HCT116 (cell line): ENCODE measurements at regions not wholly inside any gene's neighbourhood (a gene's known extent, or its start where the extent isn't known, plus 50 kb on each side); places are given as distances from the start of the nearest gene placed in this dataset.

ENCODE experiments used
- ATAC-seq: fragments of 200-7000 bp; cut with Tn5 transposase; 2 replicates; pipeline ENCODE4 v1.9.1; 2020; ENCODE audit warnings: mild to moderate bottlenecking, moderate library complexity
- BruUV-seq: library from RNA; stranded (reverse); fragments of 400-500 nt; replicated peaks from 2 replicates; lab custom pipeline; 2021; lab: Mats Ljungman, UMichigan
- CTCF ChIA-PET: fragments of 300-600 bp; sonication (Branson Sonifier 250); formaldehyde crosslinking; loops from one replicate; lab custom pipeline; 2021; ENCODE audit warnings: antibody characterized with exemption; lab: Charles Lee
- POLR2A ChIA-PET: fragments of 300-600, 350-600 bp; sonication (Branson Sonifier 250); formaldehyde crosslinking; loops from one replicate; lab custom pipeline; 2021; ENCODE audit warnings: antibody characterized with exemption; lab: Charles Lee
- RAD21 ChIA-PET, 2 experiments: fragments of 300-600 bp; sonication (Branson Sonifier 250); formaldehyde crosslinking; loops; one replicate each; lab custom pipeline; 2023; ENCODE audit warnings: low total read pairs in 2 of 2; ENCODE audit not compliant: uncharacterized antibody in 2 of 2, unreplicated experiment in 2 of 2, low non-redundant PET in 1 of 2; lab: Charles Lee
- DNase-seq: peaks from one replicate; pipeline ENCODE4 v3.0.0-alpha.2; 2010; ENCODE audit warnings: low read depth, low spot score
- H2AFZ ChIP-seq: fragments of 200-600 bp; shearing (Covaris generic), sonication (generic); 2 replicates; pipeline ENCODE4 v1.6.1; 2017; ENCODE audit warnings: low read depth, mixed run types, mixed read lengths, antibody characterized with exemption, low read length; ENCODE audit not compliant: poor library complexity, severe bottlenecking
- H3K27ac ChIP-seq: 2 replicates; pipeline ENCODE4 v1.5.1; 2012; ENCODE audit warnings: low read depth, low read length
- H3K27me3 ChIP-seq: fragments of 200-600 bp; sonication (generic); 2 replicates; pipeline ENCODE4 v1.6.1; 2016; ENCODE audit warnings: mixed run types, low read length, mixed read lengths; ENCODE audit not compliant: insufficient read depth
- H3K36me3 ChIP-seq, 2 experiments: fragments of 200-500 bp in 1 of 2; fragments of 200-600 bp in 1 of 2; sonication (Bioruptor generic) in 1 of 2; sonication (generic) in 1 of 2; 2 replicates each; pipeline versions ENCODE4 v1.5.1 to v1.6.1; 2014 to 2016; ENCODE audit warnings: low read length in 2 of 2, inconsistent platforms in 1 of 2, mixed read lengths in 1 of 2, mixed run types in 1 of 2; ENCODE audit not compliant: insufficient read depth in 2 of 2, control insufficient read depth in 1 of 2
- H3K4me1 ChIP-seq, 2 experiments: fragments of 200-600 bp in 1 of 2; sonication (generic) in 1 of 2; 2 replicates each; pipeline versions ENCODE4 v1.5.1 to v1.6.1; 2012 to 2017; ENCODE audit warnings: low read length in 2 of 2, inconsistent platforms in 1 of 2, mild to moderate bottlenecking in 1 of 2, mixed read lengths in 1 of 2, mixed run types in 1 of 2, moderate library complexity in 1 of 2; ENCODE audit not compliant: insufficient read depth in 2 of 2, control insufficient read depth in 1 of 2
- H3K4me2 ChIP-seq: fragments of 200-600 bp; sonication (generic); 2 replicates; pipeline ENCODE4 v1.6.1; 2017; ENCODE audit warnings: mixed run types, low read length, mixed read lengths
- H3K4me3 ChIP-seq, 2 experiments: fragments of 200-600 bp in 1 of 2; sonication (generic) in 1 of 2; replicated peaks in 1 of 2; 2 replicates each; pipeline ENCODE4 v1.5.1; 2011 to 2016; ENCODE audit warnings: low read length in 2 of 2, control low read depth in 1 of 2, low read depth in 1 of 2, mild to moderate bottlenecking in 1 of 2, mixed read lengths in 1 of 2, mixed run types in 1 of 2
- H3K79me2 ChIP-seq: fragments of 200-600 bp; sonication (generic); 2 replicates; pipeline ENCODE4 v1.6.1; 2017; ENCODE audit warnings: mild to moderate bottlenecking, mixed run types, low read length, moderate library complexity, mixed read lengths; ENCODE audit not compliant: insufficient read depth
- H3K9ac ChIP-seq: fragments of 200-600 bp; sonication (generic); 2 replicates; pipeline ENCODE4 v1.6.1; 2016; ENCODE audit warnings: low read length, mixed read lengths
- H3K9me2 ChIP-seq: fragments of 200-600 bp; sonication (generic), shearing (Covaris generic); 2 replicates; pipeline ENCODE4 v1.6.1; 2017; ENCODE audit warnings: mixed run types, mild to moderate bottlenecking, moderate library complexity; ENCODE audit not compliant: insufficient read depth
- H3K9me3 ChIP-seq, 2 experiments: fragments of 200-500 bp in 1 of 2; fragments of 200-600 bp in 1 of 2; sonication (Bioruptor generic) in 1 of 2; sonication (generic) in 1 of 2; 2 replicates each; pipeline ENCODE4 v1.6.1; 2014 to 2017; ENCODE audit warnings: low read length in 2 of 2, mixed read lengths in 2 of 2, inconsistent platforms in 1 of 2, low read depth in 1 of 2, mild to moderate bottlenecking in 1 of 2, mixed run types in 1 of 2, moderate library complexity in 1 of 2; ENCODE audit not compliant: control insufficient read depth in 1 of 2, insufficient read depth in 1 of 2
- H4K20me1 ChIP-seq: fragments of 200-600 bp; sonication (generic), shearing (Covaris generic); 2 replicates; pipeline ENCODE4 v1.6.1; 2017; ENCODE audit warnings: mixed run types, mild to moderate bottlenecking, moderate library complexity; ENCODE audit not compliant: insufficient read depth
- CBX3 ChIP-seq: IDR thresholded peaks from 2 replicates; pipeline ENCODE4 v1.6.1; 2012; ENCODE audit warnings: low read depth
- CEBPB ChIP-seq: IDR thresholded peaks from 2 replicates; pipeline ENCODE4 v1.6.1; 2012; ENCODE audit warnings: low read depth
- EGR1 ChIP-seq: IDR thresholded peaks from 2 replicates; pipeline ENCODE4 v1.6.1; 2012; ENCODE audit warnings: low read depth
- EZH2 ChIP-seq: fragments of 200-600 bp; sonication (generic); IDR thresholded peaks from 2 replicates; pipeline ENCODE4 v1.6.1; 2017; ENCODE audit warnings: antibody characterized with exemption, mixed run types
- FOSL1 ChIP-seq: IDR thresholded peaks from 2 replicates; pipeline ENCODE4 v1.6.1; 2012; ENCODE audit warnings: low read depth
- JUND ChIP-seq: IDR thresholded peaks from 2 replicates; pipeline ENCODE4 v1.6.1; 2012
- MAX ChIP-seq: IDR thresholded peaks from 2 replicates; pipeline ENCODE4 v1.6.1; 2012
- POLR2A ChIP-seq: IDR thresholded peaks from 2 replicates; pipeline ENCODE4 v1.7.0; 2011; ENCODE audit warnings: borderline replicate concordance; ENCODE audit not compliant: insufficient read depth, insufficient read length; ENCODE audit errors: extremely low read depth
- POLR2AphosphoS5 ChIP-seq: IDR thresholded peaks from 2 replicates; pipeline ENCODE4 v1.6.1; 2011; ENCODE audit warnings: mild to moderate bottlenecking, low read depth, low read length, moderate library complexity
- RAD21 ChIP-seq: IDR thresholded peaks from 2 replicates; pipeline ENCODE4 v1.6.1; 2012; ENCODE audit warnings: low read depth, mild to moderate bottlenecking
- SIN3A ChIP-seq: IDR thresholded peaks from 2 replicates; pipeline ENCODE4 v1.6.1; 2012; ENCODE audit warnings: low read depth
- SP1 ChIP-seq: IDR thresholded peaks from 2 replicates; pipeline ENCODE4 v1.6.1; 2012; ENCODE audit warnings: low read depth
- SRF ChIP-seq: IDR thresholded peaks from 2 replicates; pipeline ENCODE4 v1.6.1; 2012; ENCODE audit warnings: low read depth
- TCF7L2 ChIP-seq: IDR thresholded peaks from 2 replicates; pipeline ENCODE4 v1.7.0; 2011; ENCODE audit warnings: borderline replicate concordance, inconsistent platforms; ENCODE audit not compliant: insufficient read depth, insufficient read length; ENCODE audit errors: extremely low read depth
- YY1 ChIP-seq: IDR thresholded peaks from 2 replicates; pipeline ENCODE4 v1.6.1; 2011; ENCODE audit warnings: low read length, low read depth, moderate library complexity, mild to moderate bottlenecking; ENCODE audit not compliant: insufficient replicate concordance; ENCODE audit errors: extremely low read depth
- ZFX ChIP-seq: fragments of 450-650 bp; IDR thresholded peaks from 2 replicates; pipeline ENCODE4 v1.6.1; 2017
- intact Hi-C: fragments of 100-400 bp; cut with micrococcal nuclease; formaldehyde crosslinking; loops from 2 replicates; pipeline ENCODE4 v1.10.0; 2022
- TF ChIP-seq, protein P1 (sequence below), 3 experiments: fragments of 200-600 bp in 1 of 3; sonication (generic) in 1 of 3; IDR thresholded peaks in 2 of 3; conservative IDR thresholded peaks in 1 of 3; 2 replicates each; pipeline ENCODE4 v1.5.1; 2012 to 2017; ENCODE audit warnings: low read depth in 2 of 3, low read length in 2 of 3, antibody characterized with exemption in 1 of 3, borderline replicate concordance in 1 of 3, control low read depth in 1 of 3, mild to moderate bottlenecking in 1 of 3, mixed read lengths in 1 of 3, mixed run types in 1 of 3, moderate library complexity in 1 of 3; ENCODE audit not compliant: insufficient read depth in 1 of 3
- TF ChIP-seq, protein P2 (sequence below): IDR thresholded peaks from 2 replicates; pipeline ENCODE4 v1.6.1; 2012
- TF ChIP-seq, protein P3 (sequence below): IDR thresholded peaks from 2 replicates; pipeline ENCODE4 v1.6.1; 2012; ENCODE audit warnings: low read depth
- TF ChIP-seq, protein P4 (sequence below): IDR thresholded peaks from 2 replicates; pipeline ENCODE4 v1.6.1; 2011; ENCODE audit warnings: mild to moderate bottlenecking, low read length, moderate library complexity; ENCODE audit not compliant: insufficient replicate concordance; ENCODE audit errors: extremely low read depth

- no peaks in the 10 kb centered on the region for H3K36me3 ChIP-seq
- CTCF ChIA-PET: no interaction called here
- H3K9me2 ChIP-seq: no peaks in the 10 kb centered on the region
- POLR2A ChIA-PET: no interaction called here
- H3K27ac ChIP-seq: no peak overlapping the region
- H3K4me3 ChIP-seq: no peak overlapping the region
- H3K79me2 ChIP-seq: no peaks in the 10 kb centered on the region
- H3K9me3 ChIP-seq: no peaks in the 10 kb centered on the region
- H2AFZ ChIP-seq: no peak overlapping the region
- H3K27me3 ChIP-seq: no peaks in the 10 kb centered on the region
- H3K9ac ChIP-seq: no peak overlapping the region
- BruUV-seq: no TSS peak
- no peaks in the 10 kb centered on the region for H4K20me1 ChIP-seq
- intact Hi-C loops: no loop called here
- RAD21 ChIA-PET: no interaction called here
- TF ChIP-seq POLR2A (no peak), MAX (no peak), FOSL1 (no peak), SRF (no peak), RAD21 (no peak), JUND (no peak), SIN3A (no peak), CEBPB (no peak), TCF7L2 (no peak), SP1 (no peak), CBX3 (no peak), EZH2 (no peak), POLR2AphosphoS5 (no peak), YY1 (no peak), EGR1 (no peak), ZFX (no peak)
- TF ChIP-seq, protein P1, sequence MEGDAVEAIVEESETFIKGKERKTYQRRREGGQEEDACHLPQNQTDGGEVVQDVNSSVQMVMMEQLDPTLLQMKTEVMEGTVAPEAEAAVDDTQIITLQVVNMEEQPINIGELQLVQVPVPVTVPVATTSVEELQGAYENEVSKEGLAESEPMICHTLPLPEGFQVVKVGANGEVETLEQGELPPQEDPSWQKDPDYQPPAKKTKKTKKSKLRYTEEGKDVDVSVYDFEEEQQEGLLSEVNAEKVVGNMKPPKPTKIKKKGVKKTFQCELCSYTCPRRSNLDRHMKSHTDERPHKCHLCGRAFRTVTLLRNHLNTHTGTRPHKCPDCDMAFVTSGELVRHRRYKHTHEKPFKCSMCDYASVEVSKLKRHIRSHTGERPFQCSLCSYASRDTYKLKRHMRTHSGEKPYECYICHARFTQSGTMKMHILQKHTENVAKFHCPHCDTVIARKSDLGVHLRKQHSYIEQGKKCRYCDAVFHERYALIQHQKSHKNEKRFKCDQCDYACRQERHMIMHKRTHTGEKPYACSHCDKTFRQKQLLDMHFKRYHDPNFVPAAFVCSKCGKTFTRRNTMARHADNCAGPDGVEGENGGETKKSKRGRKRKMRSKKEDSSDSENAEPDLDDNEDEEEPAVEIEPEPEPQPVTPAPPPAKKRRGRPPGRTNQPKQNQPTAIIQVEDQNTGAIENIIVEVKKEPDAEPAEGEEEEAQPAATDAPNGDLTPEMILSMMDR (IDR thresholded peaks at IDR 0.05 in 2 of 3, conservative IDR thresholded peaks at IDR 0.05 in 1 of 3; ENCODE audit: borderline replicate concordance in 1 of 3, insufficient read depth in 1 of 3, low read depth in 2 of 3, low read length in 2 of 3): no peak
- TF ChIP-seq, protein P2, sequence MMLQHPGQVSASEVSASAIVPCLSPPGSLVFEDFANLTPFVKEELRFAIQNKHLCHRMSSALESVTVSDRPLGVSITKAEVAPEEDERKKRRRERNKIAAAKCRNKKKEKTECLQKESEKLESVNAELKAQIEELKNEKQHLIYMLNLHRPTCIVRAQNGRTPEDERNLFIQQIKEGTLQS: no peak
- TF ChIP-seq, protein P3, sequence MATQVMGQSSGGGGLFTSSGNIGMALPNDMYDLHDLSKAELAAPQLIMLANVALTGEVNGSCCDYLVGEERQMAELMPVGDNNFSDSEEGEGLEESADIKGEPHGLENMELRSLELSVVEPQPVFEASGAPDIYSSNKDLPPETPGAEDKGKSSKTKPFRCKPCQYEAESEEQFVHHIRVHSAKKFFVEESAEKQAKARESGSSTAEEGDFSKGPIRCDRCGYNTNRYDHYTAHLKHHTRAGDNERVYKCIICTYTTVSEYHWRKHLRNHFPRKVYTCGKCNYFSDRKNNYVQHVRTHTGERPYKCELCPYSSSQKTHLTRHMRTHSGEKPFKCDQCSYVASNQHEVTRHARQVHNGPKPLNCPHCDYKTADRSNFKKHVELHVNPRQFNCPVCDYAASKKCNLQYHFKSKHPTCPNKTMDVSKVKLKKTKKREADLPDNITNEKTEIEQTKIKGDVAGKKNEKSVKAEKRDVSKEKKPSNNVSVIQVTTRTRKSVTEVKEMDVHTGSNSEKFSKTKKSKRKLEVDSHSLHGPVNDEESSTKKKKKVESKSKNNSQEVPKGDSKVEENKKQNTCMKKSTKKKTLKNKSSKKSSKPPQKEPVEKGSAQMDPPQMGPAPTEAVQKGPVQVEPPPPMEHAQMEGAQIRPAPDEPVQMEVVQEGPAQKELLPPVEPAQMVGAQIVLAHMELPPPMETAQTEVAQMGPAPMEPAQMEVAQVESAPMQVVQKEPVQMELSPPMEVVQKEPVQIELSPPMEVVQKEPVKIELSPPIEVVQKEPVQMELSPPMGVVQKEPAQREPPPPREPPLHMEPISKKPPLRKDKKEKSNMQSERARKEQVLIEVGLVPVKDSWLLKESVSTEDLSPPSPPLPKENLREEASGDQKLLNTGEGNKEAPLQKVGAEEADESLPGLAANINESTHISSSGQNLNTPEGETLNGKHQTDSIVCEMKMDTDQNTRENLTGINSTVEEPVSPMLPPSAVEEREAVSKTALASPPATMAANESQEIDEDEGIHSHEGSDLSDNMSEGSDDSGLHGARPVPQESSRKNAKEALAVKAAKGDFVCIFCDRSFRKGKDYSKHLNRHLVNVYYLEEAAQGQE: no peak
- TF ChIP-seq, protein P4, sequence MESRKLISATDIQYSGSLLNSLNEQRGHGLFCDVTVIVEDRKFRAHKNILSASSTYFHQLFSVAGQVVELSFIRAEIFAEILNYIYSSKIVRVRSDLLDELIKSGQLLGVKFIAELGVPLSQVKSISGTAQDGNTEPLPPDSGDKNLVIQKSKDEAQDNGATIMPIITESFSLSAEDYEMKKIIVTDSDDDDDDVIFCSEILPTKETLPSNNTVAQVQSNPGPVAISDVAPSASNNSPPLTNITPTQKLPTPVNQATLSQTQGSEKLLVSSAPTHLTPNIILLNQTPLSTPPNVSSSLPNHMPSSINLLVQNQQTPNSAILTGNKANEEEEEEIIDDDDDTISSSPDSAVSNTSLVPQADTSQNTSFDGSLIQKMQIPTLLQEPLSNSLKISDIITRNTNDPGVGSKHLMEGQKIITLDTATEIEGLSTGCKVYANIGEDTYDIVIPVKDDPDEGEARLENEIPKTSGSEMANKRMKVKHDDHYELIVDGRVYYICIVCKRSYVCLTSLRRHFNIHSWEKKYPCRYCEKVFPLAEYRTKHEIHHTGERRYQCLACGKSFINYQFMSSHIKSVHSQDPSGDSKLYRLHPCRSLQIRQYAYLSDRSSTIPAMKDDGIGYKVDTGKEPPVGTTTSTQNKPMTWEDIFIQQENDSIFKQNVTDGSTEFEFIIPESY: no peak
- no peak for DNase-seq
- H3K4me2 ChIP-seq: no peak overlapping the region
- peaks cover 0 to 5% of the 10 kb centered on the region in 2 experiments; a peak in 1 of 4 replicates for H3K4me1 ChIP-seq
- no peak for ATAC-seq
Measured at GRCh38 chr15:35243758-35244157, 158.7 kb upstream of the NANOGP8 start.
